ENCODE measurements at regions not wholly inside any gene's neighbourhood (a gene's known extent, or its start where the extent isn't known, plus 50 kb on each side); places are given as distances from the start of the nearest gene placed in this dataset.

DNA sequence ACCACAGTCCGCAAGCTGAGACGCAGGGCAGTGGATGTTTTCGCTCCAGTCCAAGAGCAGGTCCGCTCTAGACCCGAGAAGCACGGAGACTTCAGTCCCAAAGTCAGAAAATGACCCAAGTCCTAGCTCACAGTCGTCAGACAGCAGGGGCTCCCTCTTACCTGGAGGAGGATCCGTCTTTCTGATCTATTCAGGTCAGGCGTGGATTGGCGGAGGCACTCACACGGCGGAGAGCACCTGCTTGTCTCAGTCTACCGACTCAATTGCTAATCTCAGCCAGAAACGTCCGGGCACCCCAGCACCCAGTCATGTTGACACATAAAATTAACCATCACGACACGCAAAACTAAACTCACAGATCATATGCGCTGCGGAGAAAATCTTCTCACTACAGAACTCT, 285.3 kb upstream of the CDH4 start:
- Histone ChIP-seq H3K4me3 (ENCODE audit: low read length) (no peak overlapping the region), H3K4me2 (ENCODE audit: low read depth, low read length, poor library complexity, severe bottlenecking) (no peak overlapping the region), H3K27me3 (ENCODE audit: low read length) (no peaks in the 10 kb centered on the region), H3K9me3 (ENCODE audit: low read length) (no peaks in the 10 kb centered on the region), H3K36me3 (ENCODE audit: insufficient read depth, low read length) (no peaks in the 10 kb centered on the region), H4K20me1 (ENCODE audit: insufficient read depth, low read depth, low read length) (no peaks in the 10 kb centered on the region), H3K27ac (ENCODE audit: low read length) (no peak overlapping the region), H3K4me1 (ENCODE audit: low read length) (no peaks in the 10 kb centered on the region), H3K9me2 (replicated peaks; ENCODE audit: insufficient read depth, low read length) (no peaks in the 10 kb centered on the region; the same call in 1 of the 2 replicates), H3K9ac (ENCODE audit: low read length) (no peak overlapping the region), H3K79me2 (ENCODE audit: low read length) (no peaks in the 10 kb centered on the region), H2AFZ (ENCODE audit: low read length) (no peak overlapping the region)
- no peak for DNase-seq

DNA sequence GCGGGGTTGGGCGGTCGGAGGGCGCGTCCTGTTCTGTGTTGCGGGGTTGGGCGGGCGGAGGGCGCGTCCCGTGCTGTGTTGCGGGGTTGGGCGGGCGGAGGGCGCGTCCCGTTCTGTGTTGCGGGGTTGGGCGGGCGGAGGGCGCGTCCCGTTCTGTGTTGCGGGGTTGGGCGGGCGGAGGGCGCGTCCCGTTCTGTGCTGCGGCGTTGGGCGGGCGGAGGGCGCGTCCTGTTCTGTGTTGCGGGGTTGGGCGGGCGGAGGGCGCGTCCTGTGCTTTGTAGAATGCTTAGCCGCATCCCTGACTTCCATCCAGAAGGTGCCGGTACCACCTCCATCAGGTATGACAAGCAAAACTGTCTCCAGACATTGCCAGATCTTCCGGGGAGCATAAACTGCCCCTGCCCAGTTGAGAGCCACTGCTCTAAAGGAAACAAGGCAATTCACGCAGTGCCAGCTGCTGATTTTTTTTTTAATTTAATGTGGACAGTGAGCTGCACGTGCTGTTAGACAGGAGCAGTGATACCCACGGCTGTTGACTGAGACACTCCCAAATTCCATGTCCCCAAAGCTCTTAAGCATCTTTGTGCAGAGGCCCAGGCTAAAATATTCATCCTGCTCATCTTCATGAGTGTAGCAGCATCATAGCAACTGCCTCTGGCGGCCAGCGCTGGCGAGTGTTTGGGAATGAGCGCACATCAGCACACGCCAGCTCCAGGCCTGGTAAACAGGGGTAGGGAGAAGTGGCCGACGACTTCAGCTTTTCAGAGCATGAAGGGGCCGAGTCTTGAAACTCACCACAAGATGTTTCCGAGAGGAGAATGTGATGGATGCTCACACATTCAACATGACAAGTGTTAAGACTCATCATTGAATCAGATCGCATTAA, 284.4 kb upstream of the CDH4 start:
- no peaks in the 10 kb centered on the region for H3K27me3 ChIP-seq (ENCODE audit: low read length)
- no peaks in the 10 kb centered on the region for H4K20me1 ChIP-seq (ENCODE audit: insufficient read depth, low read depth, low read length)
- no peak overlapping the region for H3K4me2 ChIP-seq (ENCODE audit: low read depth, low read length, poor library complexity, severe bottlenecking)
- no peak overlapping the region for H2AFZ ChIP-seq (ENCODE audit: low read length)
- H3K27ac ChIP-seq (ENCODE audit: low read length): no peak overlapping the region
- H3K9me3 ChIP-seq (ENCODE audit: low read length): no peaks in the 10 kb centered on the region
- no peaks in the 10 kb centered on the region for H3K4me1 ChIP-seq (ENCODE audit: low read length)
- H3K9ac ChIP-seq (ENCODE audit: low read length): no peak overlapping the region
- no peaks in the 10 kb centered on the region; the same call in 1 of the 2 replicates for H3K9me2 ChIP-seq (replicated peaks; ENCODE audit: insufficient read depth, low read length)
- no peak for DNase-seq
- H3K79me2 ChIP-seq (ENCODE audit: low read length): no peaks in the 10 kb centered on the region
- no peaks in the 10 kb centered on the region for H3K36me3 ChIP-seq (ENCODE audit: insufficient read depth, low read length)
- no peak overlapping the region for H3K4me3 ChIP-seq (ENCODE audit: low read length)

DNA sequence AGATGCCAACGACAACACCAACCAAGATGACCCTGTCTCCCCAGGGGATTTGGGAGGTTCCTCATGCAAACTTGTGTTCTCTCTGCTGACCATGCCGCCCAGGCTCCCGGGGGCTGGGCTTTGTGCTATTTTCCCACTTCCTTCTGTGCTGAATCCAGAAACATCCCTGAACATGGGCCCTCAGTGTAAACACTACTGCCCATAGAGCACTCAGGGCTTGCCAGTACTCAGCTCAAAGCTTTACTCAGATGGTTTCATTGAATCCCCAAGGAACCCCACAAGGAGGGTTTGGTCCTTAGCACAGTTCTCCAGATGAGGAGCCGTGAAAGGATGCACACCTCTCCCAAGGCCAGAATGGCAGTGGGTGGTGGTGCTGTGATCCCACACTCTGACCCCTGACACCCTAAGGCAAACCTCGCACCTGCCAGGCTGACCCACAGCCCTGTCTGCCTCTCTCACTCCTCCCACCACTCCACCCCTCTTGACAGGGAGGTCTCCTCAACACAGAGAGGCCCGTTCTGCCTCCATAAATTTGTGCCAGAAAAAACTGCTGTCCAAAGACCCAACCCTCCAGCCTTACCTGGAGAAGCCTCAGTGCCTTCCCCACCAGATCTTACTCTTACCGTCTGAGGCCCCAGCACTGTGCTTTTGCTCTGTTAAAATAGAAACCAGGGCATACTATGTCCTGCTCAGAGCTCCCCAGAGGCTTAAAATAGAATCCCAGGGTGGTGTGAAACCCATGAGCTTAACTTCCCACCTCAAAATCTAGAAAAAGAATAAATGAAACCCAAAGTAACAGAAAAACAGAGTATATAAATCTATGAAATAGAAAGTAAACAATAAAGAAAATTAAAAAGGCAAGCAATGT, 283.0 kb upstream of the CDH4 start:
- no peaks in the 10 kb centered on the region for H4K20me1 ChIP-seq (ENCODE audit: insufficient read depth, low read depth, low read length)

DNA sequence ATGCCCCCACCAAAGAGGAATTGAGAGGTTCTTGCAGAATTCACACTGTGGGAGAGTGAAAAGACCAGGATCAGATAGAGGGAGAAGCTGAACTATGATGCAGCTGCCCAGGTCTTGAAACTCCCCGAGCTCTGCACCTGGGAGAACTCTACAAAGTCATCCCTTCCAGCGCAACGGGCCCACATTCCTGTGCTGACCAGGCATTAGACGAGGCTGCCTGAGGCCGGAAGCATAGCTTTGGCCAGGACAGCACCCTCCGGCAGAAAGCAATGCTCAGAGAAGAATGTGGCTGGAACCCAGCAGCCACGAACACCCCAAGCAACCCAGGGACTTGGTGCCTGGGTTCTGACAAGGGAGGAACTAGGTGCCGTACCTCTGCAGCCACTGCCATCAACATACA, 281.5 kb upstream of the CDH4 start:
- H3K4me1 ChIP-seq (ENCODE audit: low read length): no peaks in the 10 kb centered on the region
- H3K4me2 ChIP-seq (ENCODE audit: low read depth, low read length, poor library complexity, severe bottlenecking): no peak overlapping the region
- H3K9me2 ChIP-seq (replicated peaks; ENCODE audit: insufficient read depth, low read length): no peaks in the 10 kb centered on the region; the same call in 1 of the 2 replicates
- H3K36me3 ChIP-seq (ENCODE audit: insufficient read depth, low read length): no peaks in the 10 kb centered on the region
- no peak overlapping the region for H3K27ac ChIP-seq (ENCODE audit: low read length)
- H3K9ac ChIP-seq (ENCODE audit: low read length): no peak overlapping the region
- H4K20me1 ChIP-seq (ENCODE audit: insufficient read depth, low read depth, low read length): no peaks in the 10 kb centered on the region
- no peaks in the 10 kb centered on the region for H3K79me2 ChIP-seq (ENCODE audit: low read length)
- no peaks in the 10 kb centered on the region for H3K9me3 ChIP-seq (ENCODE audit: low read length)
- no peak overlapping the region for H2AFZ ChIP-seq (ENCODE audit: low read length)
- H3K27me3 ChIP-seq (ENCODE audit: low read length): no peaks in the 10 kb centered on the region
- no peak for DNase-seq
- no peak overlapping the region for H3K4me3 ChIP-seq (ENCODE audit: low read length)

More for the DNA sequence above, 283.0 kb upstream of the CDH4 start:
- Histone ChIP-seq H3K9me2 (replicated peaks; ENCODE audit: insufficient read depth, low read length) (no peaks in the 10 kb centered on the region; the same call in 1 of the 2 replicates), H3K9me3 (ENCODE audit: low read length) (no peaks in the 10 kb centered on the region), H3K79me2 (ENCODE audit: low read length) (no peaks in the 10 kb centered on the region), H3K27me3 (ENCODE audit: low read length) (no peaks in the 10 kb centered on the region), H3K4me2 (ENCODE audit: low read depth, low read length, poor library complexity, severe bottlenecking) (no peak overlapping the region), H3K4me3 (ENCODE audit: low read length) (no peak overlapping the region), H3K27ac (ENCODE audit: low read length) (no peak overlapping the region), H2AFZ (ENCODE audit: low read length) (no peak overlapping the region), H3K36me3 (ENCODE audit: insufficient read depth, low read length) (no peaks in the 10 kb centered on the region), H3K4me1 (ENCODE audit: low read length) (no peaks in the 10 kb centered on the region), H3K9ac (ENCODE audit: low read length) (no peak overlapping the region)
- no peak for DNase-seq

DNA sequence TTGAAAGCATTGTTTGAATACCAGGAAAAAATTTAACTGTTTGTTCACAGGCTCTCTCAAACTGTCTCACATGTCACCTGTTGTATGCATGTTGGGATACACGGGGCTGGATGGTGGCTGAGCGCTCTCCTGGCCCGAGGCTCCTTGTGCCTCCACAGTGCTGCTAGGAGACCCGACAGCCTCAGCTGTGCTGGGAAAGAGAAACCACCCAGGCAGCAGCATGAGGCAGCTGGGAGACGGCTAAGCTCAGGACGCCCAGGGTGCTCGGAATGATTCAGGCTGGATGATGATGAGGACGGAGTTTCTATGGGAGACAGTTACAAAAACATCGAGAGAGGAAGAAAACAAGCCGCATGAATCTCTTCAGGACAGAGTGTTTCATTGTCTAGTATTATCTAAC, 278.0 kb upstream of the CDH4 start:
- Histone ChIP-seq H3K9me2 (replicated peaks; ENCODE audit: insufficient read depth, low read length) (no peaks in the 10 kb centered on the region), H3K4me1 (ENCODE audit: low read length) (no peaks in the 10 kb centered on the region), H3K4me2 (ENCODE audit: low read depth, low read length, poor library complexity, severe bottlenecking) (no peak overlapping the region), H3K36me3 (ENCODE audit: insufficient read depth, low read length) (no peaks in the 10 kb centered on the region), H3K9ac (ENCODE audit: low read length) (no peak overlapping the region), H3K79me2 (ENCODE audit: low read length) (no peaks in the 10 kb centered on the region), H3K27ac (ENCODE audit: low read length) (no peak overlapping the region), H2AFZ (ENCODE audit: low read length) (no peak overlapping the region), H3K4me3 (ENCODE audit: low read length) (no peak overlapping the region), H3K27me3 (ENCODE audit: low read length) (no peaks in the 10 kb centered on the region), H3K9me3 (ENCODE audit: low read length) (no peaks in the 10 kb centered on the region), H4K20me1 (ENCODE audit: insufficient read depth, low read depth, low read length) (no peaks in the 10 kb centered on the region)
- no peak for DNase-seq

DNA sequence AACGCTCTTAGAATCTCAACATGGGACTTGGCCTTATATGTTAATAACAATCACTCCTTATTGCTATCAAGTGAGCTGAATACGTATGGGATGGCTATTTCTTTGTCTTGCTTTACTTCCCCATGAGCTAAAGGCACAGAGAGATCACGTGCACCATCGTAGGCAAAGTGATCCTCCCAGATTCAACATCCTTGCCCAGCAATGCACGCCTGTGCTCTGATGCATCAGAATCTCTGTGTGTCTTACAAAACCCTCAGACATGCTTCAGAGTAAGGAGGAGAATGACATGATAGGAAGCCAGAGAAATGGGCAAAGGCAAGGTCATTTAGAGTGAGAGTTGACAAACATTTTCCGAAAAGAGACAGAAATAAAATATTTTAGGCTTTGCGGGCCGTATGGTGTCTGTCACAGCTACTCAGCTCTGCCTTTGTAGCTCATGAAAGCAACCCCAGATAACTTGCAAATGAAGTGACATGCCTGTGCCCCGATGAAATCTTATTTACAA, 277.6 kb upstream of the CDH4 start:
- no peaks in the 10 kb centered on the region for H3K9me2 ChIP-seq (replicated peaks; ENCODE audit: insufficient read depth, low read length)
- no peak overlapping the region for H3K4me2 ChIP-seq (ENCODE audit: low read depth, low read length, poor library complexity, severe bottlenecking)
- H2AFZ ChIP-seq (ENCODE audit: low read length): no peak overlapping the region
- H3K9me3 ChIP-seq (ENCODE audit: low read length): no peaks in the 10 kb centered on the region
- H3K27me3 ChIP-seq (ENCODE audit: low read length): no peaks in the 10 kb centered on the region
- H3K27ac ChIP-seq (ENCODE audit: low read length): no peak overlapping the region
- DNase-seq: no peak
- no peak overlapping the region for H3K9ac ChIP-seq (ENCODE audit: low read length)
- H3K36me3 ChIP-seq (ENCODE audit: insufficient read depth, low read length): no peaks in the 10 kb centered on the region
- no peaks in the 10 kb centered on the region for H3K4me1 ChIP-seq (ENCODE audit: low read length)
- no peaks in the 10 kb centered on the region for H4K20me1 ChIP-seq (ENCODE audit: insufficient read depth, low read depth, low read length)
- H3K4me3 ChIP-seq (ENCODE audit: low read length): no peak overlapping the region
- no peaks in the 10 kb centered on the region for H3K79me2 ChIP-seq (ENCODE audit: low read length)

- Histone ChIP-seq H3K27me3 (ENCODE audit: low read length) (no peaks in the 10 kb centered on the region), H3K79me2 (ENCODE audit: low read length) (no peaks in the 10 kb centered on the region), H2AFZ (ENCODE audit: low read length) (no peak overlapping the region), H3K9me2 (replicated peaks; ENCODE audit: insufficient read depth, low read length) (no peaks in the 10 kb centered on the region), H3K4me1 (ENCODE audit: low read length) (no peaks in the 10 kb centered on the region), H3K9me3 (ENCODE audit: low read length) (no peaks in the 10 kb centered on the region; the same call in 1 of the 2 replicates), H3K4me2 (ENCODE audit: low read depth, low read length, poor library complexity, severe bottlenecking) (no peak overlapping the region), H4K20me1 (ENCODE audit: insufficient read depth, low read depth, low read length) (no peaks in the 10 kb centered on the region), H3K27ac (ENCODE audit: low read length) (no peak overlapping the region), H3K4me3 (ENCODE audit: low read length) (no peak overlapping the region), H3K9ac (ENCODE audit: low read length) (no peak overlapping the region), H3K36me3 (ENCODE audit: insufficient read depth, low read length) (no peaks in the 10 kb centered on the region)
- DNase-seq: no peak
These were observed 275.9 kb upstream of the CDH4 start for GRCh38 chr20:60976139-60976538.

- Histone ChIP-seq H3K9me3 (ENCODE audit: low read length) (no peaks in the 10 kb centered on the region; the same call in 1 of the 2 replicates), H3K4me2 (ENCODE audit: low read depth, low read length, poor library complexity, severe bottlenecking) (no peak overlapping the region), H3K27ac (ENCODE audit: low read length) (no peak overlapping the region), H2AFZ (ENCODE audit: low read length) (no peak overlapping the region), H3K9ac (ENCODE audit: low read length) (no peak overlapping the region), H3K79me2 (ENCODE audit: low read length) (no peaks in the 10 kb centered on the region), H3K27me3 (ENCODE audit: low read length) (no peaks in the 10 kb centered on the region), H3K9me2 (replicated peaks; ENCODE audit: insufficient read depth, low read length) (no peaks in the 10 kb centered on the region), H3K4me1 (ENCODE audit: low read length) (no peaks in the 10 kb centered on the region), H3K36me3 (ENCODE audit: insufficient read depth, low read length) (no peaks in the 10 kb centered on the region), H4K20me1 (ENCODE audit: insufficient read depth, low read depth, low read length) (no peaks in the 10 kb centered on the region), H3K4me3 (ENCODE audit: low read length) (no peak overlapping the region)
- DNase-seq: no peak
These were observed 275.1 kb upstream of the CDH4 start for GRCh38 chr20:60976913-60977312.
